ENCODE measurements at regions not wholly inside any gene's neighbourhood (a gene's known extent, or its start where the extent isn't known, plus 50 kb on each side); places are given as distances from the start of the nearest gene placed in this dataset.
A peak's percentile ranks its signal among the peaks of the same experiment; 100 is the strongest.

DNA sequence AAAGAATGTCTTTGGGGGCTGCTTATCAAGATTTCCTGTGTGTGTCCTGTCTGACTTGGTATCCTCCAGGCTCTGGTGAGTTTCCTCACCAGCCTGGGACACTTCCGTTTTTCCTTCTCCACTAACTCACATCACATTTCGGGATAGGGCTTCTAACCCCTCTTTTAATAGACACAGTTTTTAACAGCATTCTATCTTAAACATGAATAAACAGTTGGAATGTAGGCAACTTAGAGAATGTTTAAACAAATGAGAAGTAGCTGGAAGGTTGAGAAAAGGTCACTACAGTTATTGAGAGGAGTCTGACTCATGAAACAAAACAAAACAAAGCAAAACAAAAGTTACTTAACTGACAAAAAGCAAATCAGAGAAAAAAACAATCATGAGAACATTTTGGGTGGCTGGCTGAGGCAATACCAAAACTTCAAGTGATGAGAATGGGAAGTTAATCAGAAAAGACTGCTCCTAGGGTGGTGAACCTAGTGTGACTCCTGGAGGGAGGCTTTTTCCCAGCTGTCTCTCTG, 64.7 kb upstream of the CTSC start:
- in situ Hi-C loops (cut with HindIII; ENCODE audit: low pct_unique_long_range_greater_than_20kb, low sequenced_read_pairs) (no loop called here), intact Hi-C loops (cut with micrococcal nuclease; ENCODE audit: unreplicated experiment) (no loop called here)
- H3K4me3 ChIP-seq (ENCODE audit: low read depth in 2 of 2, low read length in 2 of 2): peak overlapping the region in 1 of 2 experiments; percentile 23; a peak in 2 of 4 replicates
- no peak overlapping the region; the same call in 1 of the 2 replicates for H3K27ac ChIP-seq (ENCODE audit: low read length)
- no peaks in the 10 kb centered on the region for H3K27me3 ChIP-seq (ENCODE audit: control insufficient read depth, insufficient read depth, low read length)
- H3K9me3 ChIP-seq (ENCODE audit: control insufficient read depth, insufficient read depth, low read depth, low read length): no peaks in the 10 kb centered on the region
- peak; percentile 79 for ATAC-seq
- TF ChIP-seq REST (IDR thresholded peaks at IDR 0.05; ENCODE audit: insufficient read depth in 1 of 2, low read depth in 2 of 2, low read length in 1 of 2): no peak
- TF ChIP-seq SIN3A (IDR thresholded peaks at IDR 0.05; ENCODE audit: borderline replicate concordance, insufficient read depth, low read depth, low read length): no peak
- TF ChIP-seq TCF7L2 (IDR thresholded peaks at IDR 0.05; ENCODE audit: low read depth, low read length): no peak
- TF ChIP-seq, protein P1, sequence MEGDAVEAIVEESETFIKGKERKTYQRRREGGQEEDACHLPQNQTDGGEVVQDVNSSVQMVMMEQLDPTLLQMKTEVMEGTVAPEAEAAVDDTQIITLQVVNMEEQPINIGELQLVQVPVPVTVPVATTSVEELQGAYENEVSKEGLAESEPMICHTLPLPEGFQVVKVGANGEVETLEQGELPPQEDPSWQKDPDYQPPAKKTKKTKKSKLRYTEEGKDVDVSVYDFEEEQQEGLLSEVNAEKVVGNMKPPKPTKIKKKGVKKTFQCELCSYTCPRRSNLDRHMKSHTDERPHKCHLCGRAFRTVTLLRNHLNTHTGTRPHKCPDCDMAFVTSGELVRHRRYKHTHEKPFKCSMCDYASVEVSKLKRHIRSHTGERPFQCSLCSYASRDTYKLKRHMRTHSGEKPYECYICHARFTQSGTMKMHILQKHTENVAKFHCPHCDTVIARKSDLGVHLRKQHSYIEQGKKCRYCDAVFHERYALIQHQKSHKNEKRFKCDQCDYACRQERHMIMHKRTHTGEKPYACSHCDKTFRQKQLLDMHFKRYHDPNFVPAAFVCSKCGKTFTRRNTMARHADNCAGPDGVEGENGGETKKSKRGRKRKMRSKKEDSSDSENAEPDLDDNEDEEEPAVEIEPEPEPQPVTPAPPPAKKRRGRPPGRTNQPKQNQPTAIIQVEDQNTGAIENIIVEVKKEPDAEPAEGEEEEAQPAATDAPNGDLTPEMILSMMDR (IDR thresholded peaks at IDR 0.05): no peak
- no peak for TF ChIP-seq POLR2AphosphoS5 (IDR thresholded peaks at IDR 0.05; ENCODE audit: low read depth, low read length)
- BruUV-seq (replicated peaks): no TSS peak
- H3K4me1 ChIP-seq (ENCODE audit: control insufficient read depth, insufficient read depth, low read length): peaks cover 6% of the 10 kb centered on the region
- ChIA-PET POLR2A (no interaction called here), CTCF (no interaction called here)
- H3K36me3 ChIP-seq (ENCODE audit: control insufficient read depth, insufficient read depth, low read length): no peaks in the 10 kb centered on the region
- DNase-seq (ENCODE audit: low read depth, low spot score): no peak

DNA sequence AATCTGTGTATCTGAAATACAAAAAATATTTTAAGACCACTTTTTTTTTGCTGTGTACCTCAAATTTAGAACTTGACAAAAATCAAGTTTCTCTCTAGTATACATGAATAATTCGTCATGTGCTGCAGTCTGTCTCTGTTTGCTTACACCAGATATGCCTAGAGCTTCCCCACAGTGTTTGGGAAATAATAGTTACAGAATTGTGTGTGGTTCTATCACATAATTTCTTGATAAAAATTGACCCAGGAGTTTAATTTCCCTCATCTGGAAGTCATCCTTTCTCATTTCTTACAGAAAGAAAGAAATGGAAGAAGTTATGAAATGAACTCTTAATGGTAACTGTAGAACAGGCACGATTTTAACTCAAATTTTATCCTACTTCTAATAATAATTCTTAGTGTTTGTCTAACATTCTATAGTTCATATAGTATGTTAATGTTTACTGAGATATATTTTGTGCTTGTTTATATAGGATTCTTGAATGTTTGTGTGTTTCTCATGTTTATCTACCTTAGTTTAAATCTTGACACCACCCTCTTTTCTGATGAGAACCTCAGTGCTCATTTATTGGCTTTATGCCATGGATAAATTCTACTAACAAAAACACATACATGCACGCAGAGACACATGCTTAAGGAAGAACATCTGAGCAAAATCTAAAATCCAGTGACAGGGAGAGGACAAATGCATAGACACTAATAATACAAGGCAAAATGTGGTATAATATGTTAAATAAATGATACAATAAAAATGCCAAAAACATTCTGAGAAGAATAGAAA, 61.4 kb upstream of the CTSC start:
- no TSS peak for BruUV-seq (replicated peaks)
- DNase-seq (ENCODE audit: low read depth, low spot score) (no peak), ATAC-seq (no peak)
- intact Hi-C loops (cut with micrococcal nuclease; ENCODE audit: unreplicated experiment) (no loop called here), in situ Hi-C loops (cut with HindIII; ENCODE audit: low pct_unique_long_range_greater_than_20kb, low sequenced_read_pairs) (no loop called here)
- H3K9me3 ChIP-seq (ENCODE audit: control insufficient read depth, insufficient read depth, low read depth, low read length): no peaks in the 10 kb centered on the region
- no peak overlapping the region for H3K4me3 ChIP-seq (ENCODE audit: low read depth in 2 of 2, low read length in 2 of 2)
- H3K4me1 ChIP-seq (ENCODE audit: control insufficient read depth, insufficient read depth, low read length): peaks cover 6% of the 10 kb centered on the region
- H3K36me3 ChIP-seq (ENCODE audit: control insufficient read depth, insufficient read depth, low read length): no peaks in the 10 kb centered on the region
- ChIA-PET CTCF (no interaction called here), POLR2A (no interaction called here)
- no peak overlapping the region; the same call in 1 of the 2 replicates for H3K27ac ChIP-seq (ENCODE audit: low read length)
- H3K27me3 ChIP-seq (ENCODE audit: control insufficient read depth, insufficient read depth, low read length): no peaks in the 10 kb centered on the region
- TF ChIP-seq, protein P1 (IDR thresholded peaks at IDR 0.05): no peak
- TF ChIP-seq SIN3A (IDR thresholded peaks at IDR 0.05; ENCODE audit: borderline replicate concordance, insufficient read depth, low read depth, low read length) (no peak), TCF7L2 (IDR thresholded peaks at IDR 0.05; ENCODE audit: low read depth, low read length) (no peak), POLR2AphosphoS5 (IDR thresholded peaks at IDR 0.05; ENCODE audit: low read depth, low read length) (no peak)

All from Panc1 (cell line).